Tibial artery (tissue), 4 donors: ENCODE measurements at regions not wholly inside any gene's neighbourhood (a gene's known extent, or its start where the extent isn't known, plus 50 kb on each side); places are given as distances from the start of the nearest gene placed in this dataset.

Source experiments
- DNase-seq, 2 donors: peaks; one replicate each; pipeline ENCODE4 v3.0.0-alpha.2; 2019
- H3K27ac ChIP-seq, 2 donors: fragments of 200-600 bp; sonication (generic) in 1 of 2; 1 replicate in 1 of 2; 2 replicates in 1 of 2; pipeline ENCODE4 v1.5.1; 2018 to 2019; ENCODE audit warnings: mild to moderate bottlenecking in 1 of 2
- H3K27me3 ChIP-seq, 2 donors: fragments of 200-600 bp; sonication (generic) in 1 of 2; one replicate each; pipeline versions ENCODE4 v1.5.1 to v1.6.0; 2016 to 2019
- H3K36me3 ChIP-seq, 3 donors: fragments of 200-600 bp; sonication (generic) in 2 of 3; one replicate each; pipeline ENCODE4 v1.5.1; 2016 to 2019; ENCODE audit warnings: mild to moderate bottlenecking in 2 of 3
- H3K4me1 ChIP-seq, 4 donors: fragments of 200-600 bp; sonication (generic) in 2 of 4; 1 replicate in 3 of 4; 2 replicates in 1 of 4; pipeline ENCODE4 v1.5.1; 2016 to 2019
- H3K4me3 ChIP-seq, 2 donors: fragments of 200-600 bp; sonication (generic) in 1 of 2; 1 replicate in 1 of 2; 2 replicates in 1 of 2; pipeline ENCODE4 v1.5.1; 2018 to 2019; ENCODE audit warnings: mild to moderate bottlenecking in 2 of 2
- H3K9me3 ChIP-seq, 3 donors: fragments of 200-600 bp; sonication (generic) in 1 of 3; one replicate each; pipeline ENCODE4 v1.5.1; 2016 to 2019
- CTCF ChIP-seq, 2 experiments: fragments of 200-600 bp in 1 of 2; fragments of 450-650 bp in 1 of 2; IDR thresholded peaks; one replicate each; pipeline ENCODE4 v1.5.1; 2017 to 2019; ENCODE audit warnings: antibody characterized with exemption in 2 of 2, mild to moderate bottlenecking in 1 of 2, moderate library complexity in 1 of 2
- intact Hi-C: fragments of 100-400 bp; cut with DNase I; formaldehyde crosslinking; loops from one replicate; pipeline ENCODE4 v1.15.0; 2023; ENCODE audit warnings: low total_unique reads

GRCh38 chr9:75461183-75461582 is 372.9 kb downstream of the OSTF1 start:
- DNase-seq = no peak
- Histone ChIP-seq H3K9me3 (no peaks in the 10 kb centered on the region), H3K4me3 (no peak overlapping the region), H3K36me3 (no peaks in the 10 kb centered on the region), H3K27ac (no peak overlapping the region), H3K27me3 (no peaks in the 10 kb centered on the region), H3K4me1 (peaks cover 0 to 36% (median 2%) of the 10 kb centered on the region in 4 donors)
- intact Hi-C loops = no loop called here
- no peak for TF ChIP-seq CTCF (IDR thresholded peaks at IDR 0.05)

DNA sequence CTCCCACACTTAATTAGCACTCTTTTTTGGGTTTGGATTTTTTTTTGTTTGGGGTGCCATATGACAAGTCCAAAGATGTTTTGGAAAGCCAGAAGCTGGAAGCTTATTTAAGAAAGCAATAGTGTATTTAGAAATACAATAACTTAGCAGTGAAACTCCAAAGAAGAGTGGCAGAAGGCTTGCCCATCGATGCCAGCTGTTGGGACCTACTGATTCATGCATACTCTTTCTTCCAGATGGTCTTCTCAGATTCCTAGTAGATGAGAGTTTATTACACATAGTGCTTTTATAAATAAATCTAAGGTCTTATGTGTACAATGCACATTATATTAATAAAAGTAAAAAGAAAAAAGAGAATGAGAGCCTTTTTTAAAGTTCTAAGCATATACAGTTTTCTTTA is 374.6 kb downstream of the OSTF1 start:
- H3K9me3 ChIP-seq = no peaks in the 10 kb centered on the region
- DNase-seq = no peak
- intact Hi-C loops = no loop called here
- TF ChIP-seq CTCF (IDR thresholded peaks at IDR 0.05) = no peak
- H3K36me3 ChIP-seq = no peaks in the 10 kb centered on the region
- peaks cover 0 to 23% (median 2%) of the 10 kb centered on the region in 4 donors for H3K4me1 ChIP-seq
- H3K27me3 ChIP-seq = no peaks in the 10 kb centered on the region
- no peak overlapping the region for H3K27ac ChIP-seq
- no peak overlapping the region for H3K4me3 ChIP-seq

DNA sequence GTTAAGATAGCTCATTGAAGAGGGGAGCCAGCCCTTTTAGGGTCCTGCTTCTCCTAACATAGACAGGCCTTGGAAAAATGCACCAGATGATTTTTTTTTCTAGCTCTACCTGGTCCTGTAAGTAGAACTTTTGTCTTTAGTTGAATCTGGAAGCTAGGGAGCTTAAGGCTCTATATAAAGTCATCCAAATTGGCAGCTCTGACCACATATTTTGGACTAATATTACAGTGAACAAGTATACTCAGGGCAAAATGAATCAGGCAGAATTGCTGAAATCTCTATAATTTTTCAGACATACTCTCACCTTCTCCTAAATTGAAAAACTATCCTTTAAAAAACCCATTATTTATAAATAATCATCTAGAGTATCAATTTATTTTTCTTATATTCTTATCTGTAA is 375.6 kb downstream of the OSTF1 start:
- peaks cover 0 to 23% (median 2%) of the 10 kb centered on the region in 4 donors for H3K4me1 ChIP-seq
- H3K27me3 ChIP-seq = no peaks in the 10 kb centered on the region
- no peaks in the 10 kb centered on the region for H3K36me3 ChIP-seq
- H3K27ac ChIP-seq = no peak overlapping the region
- intact Hi-C loops = no loop called here
- no peak for DNase-seq
- no peaks in the 10 kb centered on the region for H3K9me3 ChIP-seq
- H3K4me3 ChIP-seq = no peak overlapping the region
- TF ChIP-seq CTCF (IDR thresholded peaks at IDR 0.05) = no peak

GRCh38 chr9:75464726-75465125 is 376.4 kb downstream of the OSTF1 start:
- Histone ChIP-seq H3K4me1 (peaks cover 0 to 23% (median 2%) of the 10 kb centered on the region in 4 donors), H3K9me3 (no peaks in the 10 kb centered on the region), H3K4me3 (no peak overlapping the region), H3K27me3 (no peaks in the 10 kb centered on the region), H3K27ac (no peak overlapping the region), H3K36me3 (no peaks in the 10 kb centered on the region)
- no peak for DNase-seq
- intact Hi-C loops = no loop called here
- TF ChIP-seq CTCF (IDR thresholded peaks at IDR 0.05) = no peak

GRCh38 chr9:75467142-75467541 is 378.8 kb downstream of the OSTF1 start:
- intact Hi-C loops = no loop called here

More at GRCh38 chr9:75467142-75467541, 378.8 kb downstream of the OSTF1 start:
- peaks cover 0 to 12% (median 2%) of the 10 kb centered on the region in 4 donors for H3K4me1 ChIP-seq
- H3K4me3 ChIP-seq = no peak overlapping the region
- H3K27me3 ChIP-seq = no peaks in the 10 kb centered on the region
- H3K36me3 ChIP-seq = no peaks in the 10 kb centered on the region
- no peak for TF ChIP-seq CTCF (IDR thresholded peaks at IDR 0.05)
- no peaks in the 10 kb centered on the region for H3K9me3 ChIP-seq
- H3K27ac ChIP-seq = no peak overlapping the region
- DNase-seq = no peak
